IPS DF 4.7 (cell line): ENCODE measurements at regions not wholly inside any gene's neighbourhood (a gene's known extent, or its start where the extent isn't known, plus 50 kb on each side); places are given as distances from the start of the nearest gene placed in this dataset.

ENCODE experiments used
- DNase-seq: peaks from one replicate; pipeline ENCODE4 v3.0.0-alpha.2; 2013; ENCODE audit warnings: low spot score; ENCODE audit errors: extremely low read depth

DNA sequence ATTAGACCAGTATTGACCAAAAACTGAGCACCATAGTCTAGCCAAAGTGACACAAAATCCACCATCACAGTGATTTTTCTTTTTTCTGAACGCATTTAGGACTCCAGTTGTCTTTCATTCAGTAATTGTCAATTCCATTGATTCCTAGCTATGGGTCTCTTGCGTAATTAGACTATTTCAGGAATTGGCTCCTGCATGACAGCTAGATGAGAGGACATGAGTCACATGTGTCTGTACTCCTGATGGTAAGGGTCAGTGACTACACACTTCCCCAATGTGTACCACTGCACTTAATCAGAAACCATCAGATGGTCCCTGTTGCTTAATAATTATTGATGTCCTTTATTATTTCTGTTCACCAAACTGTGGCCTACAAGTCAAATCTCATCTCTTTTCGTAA lies 469.5 kb downstream of the POM121L12 start:
- DNase-seq = no peak

DNA sequence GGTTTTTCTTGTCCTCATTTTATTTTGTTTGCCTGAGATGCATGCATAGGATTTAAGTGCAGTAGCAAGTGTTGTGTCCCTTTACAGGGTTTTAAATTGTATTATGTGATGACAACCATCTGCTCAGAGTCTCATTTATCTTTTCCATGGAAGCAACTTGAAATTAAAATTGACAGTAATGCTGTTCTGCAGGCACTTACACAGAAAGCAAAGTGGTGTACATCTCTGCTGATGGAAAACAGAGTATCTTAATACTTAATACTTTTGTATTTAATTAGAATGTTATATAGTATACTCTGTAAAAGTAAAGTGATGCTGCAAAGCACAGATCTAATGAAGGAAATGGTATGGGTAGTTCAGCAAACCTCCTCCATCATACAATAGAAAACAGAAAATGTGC lies 482.9 kb downstream of the POM121L12 start:
- DNase-seq = no peak

DNA sequence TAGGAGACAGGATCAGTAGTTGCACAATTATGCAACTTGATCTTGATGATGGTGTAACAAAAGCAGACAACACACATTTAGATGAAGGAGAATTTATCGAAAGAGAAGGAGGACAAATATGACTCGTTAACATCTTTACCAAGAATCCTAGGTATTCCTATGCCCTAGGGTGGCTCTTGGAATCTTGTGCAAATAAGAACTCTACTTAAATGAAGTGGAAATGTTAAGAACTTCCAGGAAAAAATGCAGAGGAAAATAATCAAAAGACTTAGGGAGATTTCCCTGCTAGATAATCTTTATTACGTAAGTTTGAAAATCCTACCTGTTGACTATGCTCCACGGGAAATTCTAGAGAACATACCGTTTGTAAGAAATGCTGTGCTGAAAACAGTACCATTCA lies 485.4 kb downstream of the POM121L12 start:
- no peak for DNase-seq

DNA sequence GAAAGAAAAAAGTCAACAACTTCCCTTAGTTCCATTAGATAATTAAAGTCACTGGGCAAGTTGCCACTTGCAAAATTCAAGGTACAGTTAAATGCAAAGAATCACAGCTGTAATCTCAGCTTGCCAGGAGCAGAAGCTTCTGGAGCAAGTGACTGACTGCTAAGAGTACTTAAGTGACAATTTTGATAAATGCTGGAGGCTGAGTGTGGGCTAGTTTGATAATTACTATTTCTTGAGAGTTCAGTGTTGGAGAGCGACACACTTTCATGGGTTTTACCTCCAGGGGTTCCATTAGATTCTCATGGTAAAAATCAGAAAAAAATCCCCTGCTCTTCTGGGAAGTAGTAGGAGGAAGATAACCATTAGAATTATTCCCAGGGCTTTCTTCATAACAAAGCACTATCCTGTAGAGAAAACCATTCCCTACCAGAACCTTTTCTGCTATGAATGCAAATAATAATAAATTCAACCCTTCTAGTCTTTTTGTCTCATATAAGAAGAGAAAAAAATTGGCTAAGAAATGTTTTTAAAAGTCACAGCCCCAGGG lies 486.3 kb downstream of the POM121L12 start:
- no peak for DNase-seq

GRCh38 chr7:53539558-53539957 lies 504.1 kb downstream of the POM121L12 start:
- no peak for DNase-seq

DNA sequence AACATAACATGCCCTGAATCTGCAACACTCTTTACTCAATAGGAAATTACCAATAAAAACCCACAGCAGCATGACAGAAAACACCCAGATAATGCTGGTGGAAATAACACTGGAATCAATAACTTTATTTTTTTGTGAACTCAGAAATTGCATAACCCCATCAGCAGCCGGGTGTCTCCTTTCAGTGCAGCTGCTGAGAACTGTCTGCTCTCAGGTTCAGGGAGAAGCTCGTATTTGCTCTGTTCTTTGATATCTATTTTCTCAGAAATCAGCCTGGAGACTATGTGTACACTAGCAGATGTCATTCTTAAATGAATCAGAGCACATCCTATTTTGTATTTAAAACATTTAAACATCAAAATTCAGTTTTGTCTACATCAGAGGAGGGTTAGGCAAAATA lies 506.0 kb downstream of the POM121L12 start:
- no peak for DNase-seq

DNA sequence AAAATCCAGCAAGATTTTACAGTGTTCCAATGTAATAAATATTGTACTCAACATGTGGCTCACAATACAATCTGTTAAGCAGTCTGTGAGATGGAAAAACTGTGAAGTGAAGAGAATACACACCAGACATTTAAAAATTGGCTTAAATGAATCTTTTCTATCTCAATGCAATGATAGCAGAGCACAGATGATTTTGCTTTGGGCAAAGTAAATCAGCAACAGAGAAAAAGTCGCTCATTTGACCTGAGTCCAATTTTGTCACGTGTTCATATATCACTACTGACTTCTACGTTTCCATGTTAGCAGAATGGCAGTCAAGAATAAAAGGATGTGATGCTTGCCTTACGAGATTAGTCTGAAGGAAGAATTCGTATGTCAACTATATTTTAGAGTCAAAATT lies 506.7 kb downstream of the POM121L12 start:
- no peak for DNase-seq
